OCI-LY3 (cell line): ENCODE measurements at regions not wholly inside any gene's neighbourhood (a gene's known extent, or its start where the extent isn't known, plus 50 kb on each side); places are given as distances from the start of the nearest gene placed in this dataset.

Experiments used
- H2AFZ ChIP-seq: fragments of 200-600, 300-600 bp; shearing (Covaris generic); 2 replicates; pipeline ENCODE4 v1.6.0; 2014; ENCODE audit warnings: antibody characterized with exemption, low read depth, low read length
- H3K27ac ChIP-seq: fragments of 200-600, 300-600 bp; sonication (generic); 2 replicates; pipeline ENCODE4 v1.5.1; 2014; ENCODE audit warnings: mild to moderate bottlenecking, low read length, moderate library complexity, mixed read lengths
- H3K27me3 ChIP-seq: fragments of 200-600, 300-600 bp; sonication (generic); 2 replicates; pipeline ENCODE4 v1.6.1; 2014; ENCODE audit warnings: low read depth, low read length, mixed read lengths
- H3K36me3 ChIP-seq: fragments of 200-600, 300-600 bp; sonication (generic); replicated peaks from 2 replicates; pipeline ENCODE3; 2014; ENCODE audit warnings: low read depth, low read length, mixed read lengths
- H3K4me1 ChIP-seq: fragments of 300-600, 200-600 bp; sonication (generic); 2 replicates; pipeline ENCODE4 v1.6.1; 2014; ENCODE audit warnings: low read length, mixed read lengths
- H3K4me2 ChIP-seq: fragments of 200-600, 300-600 bp; sonication (generic); 2 replicates; pipeline ENCODE4 v1.6.1; 2014; ENCODE audit warnings: low read length, mixed read lengths
- H3K4me3 ChIP-seq: fragments of 300-600, 200-600 bp; sonication (generic); 2 replicates; pipeline ENCODE4 v1.5.1; 2014; ENCODE audit warnings: antibody characterized with exemption, mild to moderate bottlenecking, low read length, moderate library complexity
- H3K79me2 ChIP-seq: fragments of 300-600, 200-600 bp; shearing (Covaris generic); 2 replicates; pipeline ENCODE4 v1.6.1; 2014; ENCODE audit warnings: mild to moderate bottlenecking, low read length, mixed read lengths
- H3K9ac ChIP-seq: fragments of 300-600, 200-600 bp; shearing (Covaris generic); 2 replicates; pipeline ENCODE4 v1.6.0; 2014; ENCODE audit warnings: mild to moderate bottlenecking, low read length, moderate library complexity
- H3K9me3 ChIP-seq: fragments of 200-600, 300-600 bp; shearing (Covaris generic); 2 replicates; pipeline ENCODE4 v1.6.1; 2014; ENCODE audit warnings: low read length, mixed read lengths; ENCODE audit not compliant: insufficient read depth
- H4K20me1 ChIP-seq: fragments of 200-600, 300-600 bp; sonication (generic); 2 replicates; pipeline ENCODE4 v1.6.1; 2016; ENCODE audit warnings: low read length, mixed read lengths; ENCODE audit not compliant: insufficient read depth
- EZH2phosphoT487 ChIP-seq: fragments of 200-600 bp; shearing (Covaris generic); IDR thresholded peaks from 2 replicates; pipeline ENCODE4 v1.6.1; 2018; ENCODE audit warnings: antibody characterized with exemption, mixed run types, low read depth
- TF ChIP-seq, protein P1 (sequence below): fragments of 200-600, 300-600 bp; sonication (generic); IDR thresholded peaks from 2 replicates; pipeline ENCODE4 v1.5.1; 2014; ENCODE audit warnings: antibody characterized with exemption, low read length, low read depth

DNA sequence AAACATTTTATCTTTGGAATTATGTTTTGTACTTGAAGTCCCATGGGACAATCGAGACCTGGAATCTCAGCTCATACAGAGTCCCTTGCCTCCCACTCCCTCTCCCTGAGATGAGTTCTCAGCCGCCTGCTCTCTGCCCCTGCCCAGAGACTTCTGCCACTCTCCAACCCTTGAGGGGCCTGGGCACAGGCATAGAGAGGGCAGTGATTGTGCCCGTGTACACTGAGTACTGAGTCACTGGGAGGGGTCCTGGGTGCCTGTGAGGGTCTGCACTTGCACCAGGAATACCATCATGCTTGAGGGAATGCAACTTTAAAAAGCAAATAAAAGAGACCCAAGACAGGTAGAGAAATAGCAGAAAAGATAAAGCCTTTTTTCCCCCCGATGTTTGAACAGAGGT, 453.8 kb upstream of the HS3ST5 start:
- Histone ChIP-seq H3K9ac (no peak overlapping the region), H3K79me2 (no peaks in the 10 kb centered on the region), H3K4me3 (no peak overlapping the region)

DNA sequence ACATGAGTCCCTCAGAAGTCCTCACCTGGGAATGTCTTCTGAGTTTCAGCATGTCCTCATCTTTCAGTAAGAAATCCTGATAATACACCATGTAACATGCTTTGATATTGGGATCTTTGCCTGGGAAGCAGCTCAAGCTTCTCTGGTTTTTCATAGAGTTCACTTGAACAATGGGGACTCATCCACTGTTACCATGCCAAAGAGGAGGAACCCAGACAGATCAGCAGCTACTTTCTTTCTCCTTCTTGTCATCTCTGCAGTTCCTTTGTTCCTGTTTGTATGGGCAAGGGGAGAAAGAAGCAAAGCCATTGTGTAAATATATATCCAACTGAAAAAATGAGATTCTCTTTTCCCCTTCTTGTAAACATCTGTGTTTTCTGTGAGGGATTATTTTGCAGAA, 450.6 kb upstream of the HS3ST5 start:
- H3K79me2 ChIP-seq: no peaks in the 10 kb centered on the region
- no peak overlapping the region for H3K9ac ChIP-seq
- TF ChIP-seq, protein P1, sequence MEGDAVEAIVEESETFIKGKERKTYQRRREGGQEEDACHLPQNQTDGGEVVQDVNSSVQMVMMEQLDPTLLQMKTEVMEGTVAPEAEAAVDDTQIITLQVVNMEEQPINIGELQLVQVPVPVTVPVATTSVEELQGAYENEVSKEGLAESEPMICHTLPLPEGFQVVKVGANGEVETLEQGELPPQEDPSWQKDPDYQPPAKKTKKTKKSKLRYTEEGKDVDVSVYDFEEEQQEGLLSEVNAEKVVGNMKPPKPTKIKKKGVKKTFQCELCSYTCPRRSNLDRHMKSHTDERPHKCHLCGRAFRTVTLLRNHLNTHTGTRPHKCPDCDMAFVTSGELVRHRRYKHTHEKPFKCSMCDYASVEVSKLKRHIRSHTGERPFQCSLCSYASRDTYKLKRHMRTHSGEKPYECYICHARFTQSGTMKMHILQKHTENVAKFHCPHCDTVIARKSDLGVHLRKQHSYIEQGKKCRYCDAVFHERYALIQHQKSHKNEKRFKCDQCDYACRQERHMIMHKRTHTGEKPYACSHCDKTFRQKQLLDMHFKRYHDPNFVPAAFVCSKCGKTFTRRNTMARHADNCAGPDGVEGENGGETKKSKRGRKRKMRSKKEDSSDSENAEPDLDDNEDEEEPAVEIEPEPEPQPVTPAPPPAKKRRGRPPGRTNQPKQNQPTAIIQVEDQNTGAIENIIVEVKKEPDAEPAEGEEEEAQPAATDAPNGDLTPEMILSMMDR: no peak
- no peak for TF ChIP-seq EZH2phosphoT487
- H3K27me3 ChIP-seq: no peaks in the 10 kb centered on the region
- no peak overlapping the region for H2AFZ ChIP-seq
- H3K36me3 ChIP-seq: peaks cover 16% of the 10 kb centered on the region
- no peaks in the 10 kb centered on the region for H3K9me3 ChIP-seq
- no peaks in the 10 kb centered on the region for H3K4me1 ChIP-seq
- peaks cover 11% of the 10 kb centered on the region for H4K20me1 ChIP-seq
- H3K4me3 ChIP-seq: no peak overlapping the region
- no peak overlapping the region for H3K4me2 ChIP-seq
- no peak overlapping the region for H3K27ac ChIP-seq

More for the DNA sequence above, 453.8 kb upstream of the HS3ST5 start:
- Histone ChIP-seq H2AFZ (no peak overlapping the region), H3K9me3 (no peaks in the 10 kb centered on the region), H3K36me3 (peaks cover 10% of the 10 kb centered on the region), H3K4me2 (no peak overlapping the region), H3K4me1 (no peaks in the 10 kb centered on the region), H3K27me3 (no peaks in the 10 kb centered on the region), H3K27ac (no peak overlapping the region), H4K20me1 (no peaks in the 10 kb centered on the region)
- TF ChIP-seq, protein P1: no peak
- TF ChIP-seq EZH2phosphoT487: no peak

DNA sequence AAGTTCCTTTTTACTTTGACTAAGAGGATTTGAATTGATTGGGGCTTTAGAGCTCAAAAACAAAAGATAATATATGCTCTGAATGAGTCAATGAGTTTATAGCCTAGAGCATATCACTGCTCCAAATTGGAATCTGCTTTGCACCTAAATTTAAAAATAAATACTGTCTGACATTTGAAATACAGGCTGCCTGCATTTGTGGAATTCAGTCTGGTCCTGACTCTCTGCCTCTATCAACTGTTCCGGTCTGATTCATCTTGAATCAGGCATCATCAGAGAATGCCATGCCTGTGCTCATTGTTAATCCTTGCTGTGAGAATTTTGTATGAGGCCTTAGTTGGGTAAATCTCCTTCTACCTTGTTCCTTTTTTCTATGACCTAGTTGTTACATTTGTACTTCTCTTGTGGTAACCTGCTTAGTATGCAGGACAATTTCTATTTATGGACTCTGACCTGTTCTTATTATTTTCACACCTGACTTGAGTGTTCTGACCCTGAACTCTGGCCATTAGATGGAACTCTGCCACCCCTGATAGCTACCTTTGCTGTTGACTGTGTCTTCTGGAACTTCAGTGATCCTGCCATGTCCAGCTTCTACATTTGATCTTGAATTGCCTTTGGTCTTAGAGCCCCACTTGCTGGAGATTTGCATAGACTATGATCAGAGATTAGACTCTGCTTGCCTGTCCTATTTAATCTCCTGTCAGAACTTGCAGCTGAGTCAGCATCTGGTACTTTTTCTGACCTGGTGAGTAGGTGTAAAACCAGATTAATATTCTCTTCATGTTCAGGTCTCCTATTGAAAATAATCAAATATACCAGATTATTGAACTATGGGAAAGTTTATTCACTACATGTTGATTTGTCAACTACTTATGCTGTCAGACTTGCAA, 442.7 kb upstream of the HS3ST5 start:
- Histone ChIP-seq H4K20me1 (peaks cover 42% of the 10 kb centered on the region), H3K27ac (peak overlapping the region; percentile 46), H3K36me3 (peaks cover 26% of the 10 kb centered on the region), H3K4me2 (peak overlapping the region; percentile 29), H3K4me3 (no peak overlapping the region), H3K27me3 (no peaks in the 10 kb centered on the region), H3K9me3 (no peaks in the 10 kb centered on the region), H3K79me2 (peaks cover 36% of the 10 kb centered on the region), H2AFZ (no peak overlapping the region), H3K9ac (no peak overlapping the region), H3K4me1 (peaks cover 20% of the 10 kb centered on the region)
- no peak for TF ChIP-seq EZH2phosphoT487
- TF ChIP-seq, protein P1: no peak

DNA sequence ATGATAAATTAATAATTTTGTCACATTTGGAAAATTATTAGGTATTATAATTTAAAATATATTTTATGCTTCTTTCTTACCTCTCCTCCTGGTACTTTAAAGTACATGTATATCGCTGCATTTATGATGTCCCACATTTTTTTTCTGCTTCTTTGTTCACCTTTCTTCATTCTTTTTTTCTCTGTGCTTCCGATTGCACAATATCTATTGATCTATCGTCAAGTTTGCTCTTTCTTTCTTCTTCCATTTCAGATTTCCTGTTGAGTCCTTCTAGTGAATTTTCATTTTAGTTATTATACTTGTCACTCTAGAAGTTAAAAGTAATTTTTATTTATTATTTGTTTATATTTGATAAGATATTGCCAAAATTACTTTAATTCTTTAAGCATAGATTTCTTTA, 441.0 kb upstream of the HS3ST5 start:
- no peak overlapping the region for H3K4me3 ChIP-seq
- no peaks in the 10 kb centered on the region for H3K9me3 ChIP-seq
- no peaks in the 10 kb centered on the region for H3K27me3 ChIP-seq
- H3K27ac ChIP-seq: no peak overlapping the region
- peaks cover 36% of the 10 kb centered on the region for H3K79me2 ChIP-seq
- H3K4me1 ChIP-seq: peaks cover 20% of the 10 kb centered on the region
- no peak overlapping the region for H3K9ac ChIP-seq
- no peak for TF ChIP-seq EZH2phosphoT487
- TF ChIP-seq, protein P1: no peak
- peaks cover 21% of the 10 kb centered on the region for H3K36me3 ChIP-seq
- no peak overlapping the region for H2AFZ ChIP-seq
- peaks cover 32% of the 10 kb centered on the region for H4K20me1 ChIP-seq
- no peak overlapping the region for H3K4me2 ChIP-seq
